ENCODE measurements at regions not wholly inside any gene's neighbourhood (a gene's known extent, or its start where the extent isn't known, plus 50 kb on each side); places are given as distances from the start of the nearest gene placed in this dataset.

DNA sequence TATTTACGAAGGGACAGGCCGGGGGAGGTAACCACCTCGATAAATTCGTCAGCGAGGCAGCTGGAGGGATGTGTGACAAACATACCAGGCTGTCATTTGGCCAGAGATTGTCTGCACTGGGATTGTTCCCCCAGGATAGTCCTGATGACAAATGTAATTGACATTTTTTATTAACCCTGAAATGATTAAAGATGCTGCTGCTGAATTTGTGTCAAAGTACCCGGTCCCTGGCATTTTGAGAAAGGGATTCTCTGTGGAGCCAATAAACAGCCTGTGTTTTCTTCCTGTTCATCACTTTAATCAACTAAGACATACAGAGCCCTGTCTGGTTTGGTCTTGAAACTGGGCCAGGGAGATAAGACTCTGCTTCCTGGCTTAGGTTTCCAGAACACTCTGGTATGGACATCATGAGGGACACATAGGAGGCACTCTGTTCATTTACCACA lies 117.6 kb downstream of the SLC25A47 start:
- H3K4me1 ChIP-seq (ENCODE audit: control insufficient read depth, insufficient read depth, low read length), result peaks cover 6% of the 10 kb centered on the region
- no peak overlapping the region for H3K9ac ChIP-seq (ENCODE audit: low read length in 2 of 2)

DNA sequence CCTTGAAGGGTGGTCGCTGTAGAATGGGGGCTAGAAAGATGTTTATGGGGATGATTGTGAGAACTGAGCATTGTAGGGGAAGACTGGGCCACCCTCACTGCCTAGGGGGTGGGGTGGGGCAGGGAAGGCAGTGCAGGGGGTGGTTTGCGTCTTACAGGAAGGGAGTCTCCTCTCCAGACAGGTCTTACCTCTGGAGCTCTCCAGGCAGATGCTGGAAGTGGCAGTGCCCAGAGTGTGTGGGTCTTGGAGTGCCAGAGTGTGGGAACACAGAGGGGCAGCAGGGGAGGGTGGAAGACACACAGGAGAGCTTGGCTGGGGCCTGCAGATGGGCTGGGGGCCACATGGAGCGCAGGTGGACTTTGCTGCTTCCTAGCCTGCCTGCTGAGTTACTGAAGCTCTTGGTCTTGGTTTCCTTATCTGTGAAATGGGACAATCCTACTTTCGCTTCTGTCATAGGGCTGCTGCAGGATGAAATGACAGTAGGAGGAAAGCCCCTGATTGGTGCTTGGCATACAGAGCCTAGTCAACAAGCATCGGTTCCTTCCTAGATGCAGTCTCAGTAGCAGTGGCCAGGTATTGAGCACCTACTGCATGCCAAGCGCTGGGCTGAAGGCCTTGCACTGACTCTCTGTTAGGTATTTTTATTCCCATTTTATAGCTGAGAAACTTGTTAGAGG lies 118.3 kb downstream of the SLC25A47 start:
- no peaks in the 10 kb centered on the region for H3K27me3 ChIP-seq (ENCODE audit: control insufficient read depth in 1 of 2, insufficient read depth in 2 of 2, low read length in 2 of 2)
- H3K27ac ChIP-seq (ENCODE audit: low read length), result no peak overlapping the region
- peaks cover 6% of the 10 kb centered on the region for H3K4me1 ChIP-seq (ENCODE audit: control insufficient read depth, insufficient read depth, low read length)
- no peak overlapping the region for H3K4me3 ChIP-seq (ENCODE audit: low read length in 2 of 2)
- no peaks in the 10 kb centered on the region for H3K36me3 ChIP-seq (ENCODE audit: control insufficient read depth in 2 of 2, insufficient read depth in 2 of 2, low read length in 2 of 2)
- H3K9ac ChIP-seq (ENCODE audit: low read length in 2 of 2), result no peak overlapping the region
- no peaks in the 10 kb centered on the region for H3K9me3 ChIP-seq (ENCODE audit: control insufficient read depth in 2 of 2, low read length in 2 of 2)

More for the DNA sequence above, 117.6 kb downstream of the SLC25A47 start:
- H3K27ac ChIP-seq (ENCODE audit: low read length), result no peak overlapping the region
- H3K9me3 ChIP-seq (ENCODE audit: control insufficient read depth in 2 of 2, low read length in 2 of 2), result no peaks in the 10 kb centered on the region
- no peaks in the 10 kb centered on the region for H3K27me3 ChIP-seq (ENCODE audit: control insufficient read depth in 1 of 2, insufficient read depth in 2 of 2, low read length in 2 of 2)
- no peaks in the 10 kb centered on the region for H3K36me3 ChIP-seq (ENCODE audit: control insufficient read depth in 2 of 2, insufficient read depth in 2 of 2, low read length in 2 of 2)
- no peak overlapping the region for H3K4me3 ChIP-seq (ENCODE audit: low read length in 2 of 2)

DNA sequence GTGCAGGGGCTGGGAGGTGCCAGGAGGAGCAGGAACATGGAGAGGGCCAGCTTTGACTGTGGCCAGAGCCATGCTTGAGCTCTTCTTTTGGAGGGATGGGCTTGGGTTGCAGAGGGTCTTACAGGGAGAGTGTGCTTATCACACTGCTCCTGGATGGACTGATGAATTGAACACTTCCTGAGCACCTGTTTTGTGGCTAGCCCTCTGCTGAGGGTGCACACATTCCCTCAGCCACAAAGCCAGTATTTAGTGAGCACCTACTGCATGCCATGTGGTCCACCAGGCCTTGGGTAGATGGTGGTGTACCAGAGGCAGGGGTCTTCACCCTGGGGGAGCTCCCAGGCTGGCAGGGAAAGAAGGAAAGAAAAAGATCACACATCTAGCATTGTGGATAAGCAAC lies 118.9 kb downstream of the SLC25A47 start:
- no peak overlapping the region for H3K4me3 ChIP-seq (ENCODE audit: low read length in 2 of 2)
- no peak overlapping the region for H3K27ac ChIP-seq (ENCODE audit: low read length)
- no peaks in the 10 kb centered on the region for H3K9me3 ChIP-seq (ENCODE audit: control insufficient read depth in 2 of 2, low read length in 2 of 2)
- H3K9ac ChIP-seq (ENCODE audit: low read length in 2 of 2), result no peak overlapping the region
- H3K36me3 ChIP-seq (ENCODE audit: control insufficient read depth in 2 of 2, insufficient read depth in 2 of 2, low read length in 2 of 2), result no peaks in the 10 kb centered on the region
- H3K4me1 ChIP-seq (ENCODE audit: control insufficient read depth, insufficient read depth, low read length), result peaks cover 6% of the 10 kb centered on the region
- no peaks in the 10 kb centered on the region for H3K27me3 ChIP-seq (ENCODE audit: control insufficient read depth in 1 of 2, insufficient read depth in 2 of 2, low read length in 2 of 2)

DNA sequence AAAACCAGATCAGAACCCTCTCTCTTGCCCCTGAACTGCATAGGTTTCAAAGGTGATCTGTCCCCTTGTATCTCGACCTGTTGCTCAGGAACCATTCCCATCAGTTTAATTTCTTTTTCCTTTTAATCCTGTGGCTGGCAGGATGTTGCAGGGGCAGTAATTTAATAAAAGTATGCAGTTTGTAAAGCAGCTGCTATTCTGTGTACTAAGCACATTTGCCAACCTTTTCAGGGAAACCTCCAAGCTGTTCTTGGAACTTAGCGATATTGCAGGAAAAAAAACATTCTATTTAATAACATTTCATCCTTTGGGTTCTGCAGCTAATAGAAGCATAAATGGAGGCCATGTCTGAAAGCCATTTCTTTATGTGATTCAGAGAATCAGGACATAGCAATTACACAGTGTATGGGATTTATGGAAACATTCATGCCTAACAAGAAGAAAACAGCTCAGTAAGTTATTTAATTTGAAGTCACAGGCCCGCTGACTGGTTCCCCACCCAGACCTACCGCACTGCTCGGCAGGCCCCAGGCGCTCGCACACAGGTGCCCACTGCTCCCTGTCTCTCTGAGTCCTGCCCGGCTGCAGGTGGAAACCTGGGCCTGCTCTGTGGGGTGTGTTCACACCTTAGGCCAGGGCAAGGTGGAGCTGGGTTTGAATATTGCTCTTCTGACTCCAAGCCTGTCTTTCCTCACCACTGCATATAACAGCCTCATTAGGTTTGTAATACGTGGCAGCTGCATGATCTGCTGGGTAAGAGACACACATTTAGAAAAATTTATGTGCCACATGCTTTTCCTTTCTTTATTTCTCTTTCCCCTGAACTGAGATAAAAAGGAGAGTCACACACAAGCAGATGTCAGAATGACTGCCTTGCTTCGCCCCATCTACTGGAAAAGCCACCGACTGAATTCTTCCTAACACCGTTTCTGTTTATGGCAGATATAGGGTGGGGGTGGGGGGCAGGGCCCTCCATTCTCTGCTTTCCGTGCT lies 119.7 kb downstream of the SLC25A47 start:
- no peaks in the 10 kb centered on the region for H3K27me3 ChIP-seq (ENCODE audit: control insufficient read depth in 1 of 2, insufficient read depth in 2 of 2, low read length in 2 of 2)
- H3K4me1 ChIP-seq (ENCODE audit: control insufficient read depth, insufficient read depth, low read length), result peaks cover 4% of the 10 kb centered on the region
- H3K9me3 ChIP-seq (ENCODE audit: control insufficient read depth in 2 of 2, low read length in 2 of 2), result no peaks in the 10 kb centered on the region
- H3K9ac ChIP-seq (ENCODE audit: low read length in 2 of 2), result no peak overlapping the region
- H3K36me3 ChIP-seq (ENCODE audit: control insufficient read depth in 2 of 2, insufficient read depth in 2 of 2, low read length in 2 of 2), result no peaks in the 10 kb centered on the region
- no peak overlapping the region for H3K4me3 ChIP-seq (ENCODE audit: low read length in 2 of 2)
- no peak overlapping the region for H3K27ac ChIP-seq (ENCODE audit: low read length)

DNA sequence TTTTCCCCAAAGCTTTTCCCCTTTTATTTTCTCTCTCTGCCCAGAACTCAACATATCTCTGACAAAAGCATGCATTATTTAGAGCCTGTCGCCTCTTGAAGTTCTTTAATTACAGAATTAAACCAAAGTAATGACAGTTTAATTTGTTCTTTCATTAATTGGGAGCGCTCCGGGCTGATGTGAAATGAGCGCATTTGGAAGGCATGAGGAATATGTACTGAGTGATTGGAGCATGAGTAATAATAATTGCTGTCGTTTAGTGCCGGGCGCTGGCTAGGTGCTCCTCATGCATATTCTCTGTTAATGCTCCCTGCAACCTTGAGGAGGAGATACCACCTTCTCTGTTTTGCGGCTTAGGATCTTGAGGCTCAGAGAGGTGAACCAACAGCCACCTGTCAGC lies 120.5 kb downstream of the SLC25A47 start:
- H3K4me3 ChIP-seq (ENCODE audit: low read length in 2 of 2), result no peak overlapping the region
- H3K36me3 ChIP-seq (ENCODE audit: control insufficient read depth in 2 of 2, insufficient read depth in 2 of 2, low read length in 2 of 2), result no peaks in the 10 kb centered on the region
- no peaks in the 10 kb centered on the region for H3K27me3 ChIP-seq (ENCODE audit: control insufficient read depth in 1 of 2, insufficient read depth in 2 of 2, low read length in 2 of 2)
- H3K27ac ChIP-seq (ENCODE audit: low read length), result no peak overlapping the region
- H3K4me1 ChIP-seq (ENCODE audit: control insufficient read depth, insufficient read depth, low read length), result peaks cover 4% of the 10 kb centered on the region
- no peaks in the 10 kb centered on the region for H3K9me3 ChIP-seq (ENCODE audit: control insufficient read depth in 2 of 2, low read length in 2 of 2)
- H3K9ac ChIP-seq (ENCODE audit: low read length in 2 of 2), result no peak overlapping the region

DNA sequence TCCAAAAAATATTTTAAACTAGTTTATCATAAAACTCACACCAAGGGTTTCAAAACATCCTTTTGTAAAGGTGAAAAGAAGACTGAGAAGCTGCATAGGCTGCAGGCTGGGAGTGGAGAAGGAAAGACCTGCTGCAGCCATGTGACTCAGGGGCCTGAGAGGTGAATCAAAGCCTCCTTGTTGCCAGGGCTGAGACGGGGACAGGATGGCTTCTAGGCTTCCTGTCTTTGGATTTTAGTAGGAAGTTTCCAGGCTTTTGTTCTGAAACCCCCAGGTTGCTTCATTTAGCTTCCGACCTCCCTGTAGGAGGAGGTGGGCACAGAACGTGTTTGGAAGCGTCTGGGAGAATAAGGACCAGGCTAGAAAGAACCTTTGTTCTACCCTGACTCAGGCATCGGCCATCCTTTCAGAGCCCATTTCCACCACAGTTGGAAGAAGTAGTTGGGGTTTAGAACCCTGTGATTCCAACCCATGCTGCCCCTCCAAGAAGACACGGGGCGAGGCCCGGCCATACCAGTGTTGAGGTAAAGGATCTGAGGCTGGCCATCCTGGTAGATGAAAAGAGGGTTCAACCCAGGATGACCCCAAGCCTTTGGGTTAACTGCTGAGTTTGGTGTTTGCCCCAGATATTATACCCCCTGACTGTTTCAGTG lies 122.4 kb downstream of the SLC25A47 start:
- Histone ChIP-seq H3K4me1 (ENCODE audit: control insufficient read depth, insufficient read depth, low read length) (no peaks in the 10 kb centered on the region), H3K27ac (ENCODE audit: low read length) (no peak overlapping the region), H3K9ac (ENCODE audit: low read length in 2 of 2) (no peak overlapping the region), H3K36me3 (ENCODE audit: control insufficient read depth in 2 of 2, insufficient read depth in 2 of 2, low read length in 2 of 2) (no peaks in the 10 kb centered on the region), H3K4me3 (ENCODE audit: low read length in 2 of 2) (no peak overlapping the region), H3K9me3 (ENCODE audit: control insufficient read depth in 2 of 2, low read length in 2 of 2) (no peaks in the 10 kb centered on the region), H3K27me3 (ENCODE audit: control insufficient read depth in 1 of 2, insufficient read depth in 2 of 2, low read length in 2 of 2) (no peaks in the 10 kb centered on the region)

DNA sequence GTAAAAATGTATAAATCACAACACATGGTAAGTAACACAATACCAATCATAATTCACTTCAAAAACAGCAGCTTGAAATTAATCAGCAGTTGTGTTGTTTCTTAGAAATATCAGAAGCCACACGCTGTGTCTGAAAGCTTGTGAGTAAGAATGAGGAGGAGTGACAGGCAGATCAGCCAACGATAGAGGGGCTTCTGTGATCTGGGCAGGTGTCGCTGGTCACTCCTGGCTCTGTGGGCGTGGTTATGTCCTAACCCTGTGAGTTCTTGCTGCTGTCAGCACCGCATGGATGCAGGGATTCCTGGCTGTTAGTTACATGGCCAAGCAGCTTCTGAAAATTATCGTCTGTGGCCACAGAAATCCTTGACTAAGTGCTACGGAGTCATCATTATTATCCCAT lies 123.4 kb downstream of the SLC25A47 start:
- no peak overlapping the region for H3K9ac ChIP-seq (ENCODE audit: low read length in 2 of 2)

DNA sequence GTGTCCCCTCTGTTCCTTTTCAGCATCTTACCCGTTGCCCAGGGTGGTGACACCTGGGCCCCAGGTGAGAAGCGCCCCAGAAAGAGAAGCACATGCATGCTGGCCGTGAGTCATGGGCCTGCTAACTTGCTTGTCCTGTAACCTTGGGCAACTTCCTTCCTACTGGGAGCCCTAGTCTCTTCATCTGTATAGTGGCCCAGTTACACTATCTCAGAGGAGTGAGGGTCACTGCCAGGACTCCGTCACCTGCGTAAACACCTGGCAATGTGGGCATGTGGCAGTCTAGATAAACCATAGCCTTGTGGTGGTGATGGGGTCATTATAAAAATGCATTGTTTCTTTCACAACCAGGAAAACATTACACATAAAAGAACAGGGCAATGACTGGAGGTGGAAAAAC lies 125.2 kb downstream of the SLC25A47 start:
- H3K4me1 ChIP-seq (ENCODE audit: control insufficient read depth, insufficient read depth, low read length), result no peaks in the 10 kb centered on the region
- no peaks in the 10 kb centered on the region for H3K9me3 ChIP-seq (ENCODE audit: control insufficient read depth in 2 of 2, low read length in 2 of 2)
- H3K27ac ChIP-seq (ENCODE audit: low read length), result no peak overlapping the region
- H3K4me3 ChIP-seq (ENCODE audit: low read length in 2 of 2), result no peak overlapping the region
- H3K27me3 ChIP-seq (ENCODE audit: control insufficient read depth in 1 of 2, insufficient read depth in 2 of 2, low read length in 2 of 2), result no peaks in the 10 kb centered on the region
- H3K9ac ChIP-seq (ENCODE audit: low read length in 2 of 2), result no peak overlapping the region
- H3K36me3 ChIP-seq (ENCODE audit: control insufficient read depth in 2 of 2, insufficient read depth in 2 of 2, low read length in 2 of 2), result no peaks in the 10 kb centered on the region

More for the DNA sequence above, 123.4 kb downstream of the SLC25A47 start:
- H3K36me3 ChIP-seq (ENCODE audit: control insufficient read depth in 2 of 2, insufficient read depth in 2 of 2, low read length in 2 of 2), result no peaks in the 10 kb centered on the region
- no peak overlapping the region for H3K4me3 ChIP-seq (ENCODE audit: low read length in 2 of 2)
- H3K27ac ChIP-seq (ENCODE audit: low read length), result no peak overlapping the region
- H3K9me3 ChIP-seq (ENCODE audit: control insufficient read depth in 2 of 2, low read length in 2 of 2), result no peaks in the 10 kb centered on the region
- no peaks in the 10 kb centered on the region for H3K4me1 ChIP-seq (ENCODE audit: control insufficient read depth, insufficient read depth, low read length)
- H3K27me3 ChIP-seq (ENCODE audit: control insufficient read depth in 1 of 2, insufficient read depth in 2 of 2, low read length in 2 of 2), result no peaks in the 10 kb centered on the region

DNA sequence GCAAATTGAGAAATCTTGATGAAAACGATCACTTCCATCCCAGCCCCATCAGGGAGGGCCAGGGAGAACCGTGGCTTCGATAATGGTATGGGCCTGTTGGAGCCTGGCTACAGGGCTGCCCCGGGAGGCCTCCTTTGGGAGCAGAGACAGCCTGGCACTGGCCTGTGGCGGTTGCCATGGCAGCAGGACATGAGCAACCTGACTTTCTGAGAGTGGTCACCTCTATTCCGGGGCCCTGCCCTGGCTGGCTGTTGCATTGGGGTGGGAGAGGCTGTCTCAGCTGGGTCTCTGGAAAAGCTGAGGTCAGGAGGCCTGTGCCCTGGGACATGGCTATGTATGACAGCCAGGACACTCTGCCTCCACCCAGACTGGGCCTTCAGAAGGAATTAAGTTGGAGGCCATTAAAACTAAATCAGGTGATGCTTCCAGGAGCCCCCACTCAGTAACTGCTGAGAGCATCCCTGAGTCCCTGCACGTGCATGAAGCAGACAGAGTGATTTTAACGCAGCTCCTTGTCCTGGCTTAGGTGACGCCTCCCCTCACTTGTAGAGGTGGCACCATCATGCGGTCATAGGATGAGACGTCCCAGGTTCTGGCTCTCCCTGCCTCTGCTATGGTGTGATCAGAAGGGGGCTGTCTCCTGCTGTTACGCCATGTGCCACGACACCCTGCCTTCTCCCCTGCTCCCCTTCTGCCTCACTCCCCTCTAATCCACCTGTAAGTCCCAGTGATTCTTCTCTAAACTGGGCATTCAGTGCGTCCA lies 126.3 kb downstream of the SLC25A47 start:
- H3K27me3 ChIP-seq (ENCODE audit: control insufficient read depth in 1 of 2, insufficient read depth in 2 of 2, low read length in 2 of 2), result no peaks in the 10 kb centered on the region
- no peaks in the 10 kb centered on the region for H3K9me3 ChIP-seq (ENCODE audit: control insufficient read depth in 2 of 2, low read length in 2 of 2)
- no peak overlapping the region for H3K9ac ChIP-seq (ENCODE audit: low read length in 2 of 2)
- H3K27ac ChIP-seq (ENCODE audit: low read length), result no peak overlapping the region
- no peaks in the 10 kb centered on the region for H3K36me3 ChIP-seq (ENCODE audit: control insufficient read depth in 2 of 2, insufficient read depth in 2 of 2, low read length in 2 of 2)
- no peaks in the 10 kb centered on the region for H3K4me1 ChIP-seq (ENCODE audit: control insufficient read depth, insufficient read depth, low read length)
- no peak overlapping the region for H3K4me3 ChIP-seq (ENCODE audit: low read length in 2 of 2)

DNA sequence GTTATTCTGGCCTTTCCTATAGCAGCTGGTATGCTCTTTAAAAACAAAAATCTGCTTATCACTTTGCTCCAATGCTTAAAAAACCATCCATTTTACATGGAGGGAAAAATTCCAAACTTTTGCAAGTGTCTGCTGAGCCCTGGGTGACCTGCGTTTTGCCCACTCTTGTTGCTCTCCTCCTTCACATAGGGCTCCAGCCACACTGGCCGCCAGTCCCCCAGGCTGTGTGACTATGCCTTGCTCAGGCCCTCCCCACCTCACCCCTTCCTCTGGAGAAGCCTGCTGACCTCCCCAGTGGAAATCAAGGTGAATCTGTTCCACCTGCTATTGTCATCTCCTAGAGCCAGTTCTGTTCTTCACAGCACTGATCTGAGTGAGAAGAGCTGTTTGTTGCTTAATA lies 126.9 kb downstream of the SLC25A47 start:
- Histone ChIP-seq H3K27ac (ENCODE audit: low read length) (no peak overlapping the region), H3K27me3 (ENCODE audit: control insufficient read depth in 1 of 2, insufficient read depth in 2 of 2, low read length in 2 of 2) (no peaks in the 10 kb centered on the region), H3K9me3 (ENCODE audit: control insufficient read depth in 2 of 2, low read length in 2 of 2) (no peaks in the 10 kb centered on the region), H3K4me3 (ENCODE audit: low read length in 2 of 2) (no peak overlapping the region), H3K36me3 (ENCODE audit: control insufficient read depth in 2 of 2, insufficient read depth in 2 of 2, low read length in 2 of 2) (no peaks in the 10 kb centered on the region), H3K9ac (ENCODE audit: low read length in 2 of 2) (no peak overlapping the region), H3K4me1 (ENCODE audit: control insufficient read depth, insufficient read depth, low read length) (no peaks in the 10 kb centered on the region)
